ENCODE measurements at regions not wholly inside any gene's neighbourhood (a gene's known extent, or its start where the extent isn't known, plus 50 kb on each side); places are given as distances from the start of the nearest gene placed in this dataset.

DNA sequence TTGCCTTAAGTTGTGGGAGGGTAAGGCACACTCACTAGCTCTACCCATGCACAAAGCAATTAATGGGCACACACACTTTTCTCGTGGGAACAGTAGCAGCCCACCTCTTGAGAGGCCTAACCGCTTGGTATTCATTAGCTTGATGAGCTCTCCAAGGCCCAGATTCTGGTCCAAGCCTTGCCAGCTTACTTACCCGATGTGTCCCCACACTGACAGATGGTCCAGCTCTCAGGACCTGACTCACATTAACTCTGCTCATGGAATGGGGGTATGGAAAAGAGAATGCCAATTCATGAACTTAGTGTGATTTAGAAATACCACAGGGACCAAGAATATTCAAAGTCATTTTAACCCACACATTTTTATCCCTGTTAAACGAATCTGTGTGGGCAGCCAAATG, 106.8 kb upstream of the CACHD1 start:
- no peak overlapping the region for H3K4me3 ChIP-seq (ENCODE audit: low read depth, low read length)
- TF ChIP-seq CTCF (IDR thresholded peaks at IDR 0.05; ENCODE audit: low read depth, low read length), result no peak
- TF ChIP-seq POLR2A (IDR thresholded peaks at IDR 0.05; ENCODE audit: extremely low read depth, insufficient read length), result no peak
- no peak for TF ChIP-seq MYC (IDR thresholded peaks at IDR 0.05; ENCODE audit: low read depth, low read length)
- no peak for TF ChIP-seq MAX (IDR thresholded peaks at IDR 0.05; ENCODE audit: low read depth, low read length)
- no peak for DNase-seq (ENCODE audit: low read depth)

- no peak for DNase-seq (ENCODE audit: low read depth)
- H3K4me3 ChIP-seq (ENCODE audit: low read depth, low read length), result no peak overlapping the region
- no peak for TF ChIP-seq POLR2A (IDR thresholded peaks at IDR 0.05; ENCODE audit: extremely low read depth, insufficient read length)
- no peak for TF ChIP-seq MAX (IDR thresholded peaks at IDR 0.05; ENCODE audit: low read depth, low read length)
- no peak for TF ChIP-seq CTCF (IDR thresholded peaks at IDR 0.05; ENCODE audit: low read depth, low read length)
- TF ChIP-seq MYC (IDR thresholded peaks at IDR 0.05; ENCODE audit: low read depth, low read length), result no peak
Measured at GRCh38 chr1:64363616-64364015, 106.3 kb upstream of the CACHD1 start.

- no peak for DNase-seq (ENCODE audit: low read depth)
- no peak overlapping the region for H3K4me3 ChIP-seq (ENCODE audit: low read depth, low read length)
- TF ChIP-seq CTCF (IDR thresholded peaks at IDR 0.05; ENCODE audit: low read depth, low read length), result no peak
- no peak for TF ChIP-seq MYC (IDR thresholded peaks at IDR 0.05; ENCODE audit: low read depth, low read length)
- no peak for TF ChIP-seq POLR2A (IDR thresholded peaks at IDR 0.05; ENCODE audit: extremely low read depth, insufficient read length)
- TF ChIP-seq MAX (IDR thresholded peaks at IDR 0.05; ENCODE audit: low read depth, low read length), result no peak
Measured at GRCh38 chr1:64366821-64367220, 103.1 kb upstream of the CACHD1 start.

- DNase-seq (ENCODE audit: low read depth), result no peak
- no peak for TF ChIP-seq CTCF (IDR thresholded peaks at IDR 0.05; ENCODE audit: low read depth, low read length)
- no peak for TF ChIP-seq MAX (IDR thresholded peaks at IDR 0.05; ENCODE audit: low read depth, low read length)
- no peak for TF ChIP-seq POLR2A (IDR thresholded peaks at IDR 0.05; ENCODE audit: extremely low read depth, insufficient read length)
- no peak for TF ChIP-seq MYC (IDR thresholded peaks at IDR 0.05; ENCODE audit: low read depth, low read length)
- H3K4me3 ChIP-seq (ENCODE audit: low read depth, low read length), result no peak overlapping the region
Measured at GRCh38 chr1:64368344-64368743, 101.6 kb upstream of the CACHD1 start.

DNA sequence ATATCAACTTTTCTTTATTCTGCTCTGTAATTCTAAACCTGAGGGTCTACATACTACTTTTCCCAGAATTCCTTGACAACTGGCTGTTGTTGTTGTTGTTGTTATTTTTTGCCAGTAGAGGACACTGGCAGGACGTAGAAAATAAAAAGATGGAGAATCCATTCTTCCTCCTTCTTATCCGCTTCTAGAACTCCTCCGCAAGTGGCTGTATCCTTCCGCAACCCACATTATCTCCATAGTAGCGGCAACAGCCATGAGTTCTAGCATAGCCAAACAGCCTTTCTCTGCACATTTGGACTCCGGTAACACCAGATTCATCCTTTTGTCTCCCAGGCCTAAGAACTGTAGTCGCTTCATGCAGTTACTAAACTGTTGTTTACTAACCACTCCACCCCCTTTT, 91.1 kb upstream of the CACHD1 start:
- H3K4me3 ChIP-seq (ENCODE audit: low read depth, low read length), result no peak overlapping the region
- DNase-seq (ENCODE audit: low read depth), result no peak
- TF ChIP-seq MAX (IDR thresholded peaks at IDR 0.05; ENCODE audit: low read depth, low read length) (no peak), MYC (IDR thresholded peaks at IDR 0.05; ENCODE audit: low read depth, low read length) (no peak), POLR2A (IDR thresholded peaks at IDR 0.05; ENCODE audit: extremely low read depth, insufficient read length) (no peak), CTCF (IDR thresholded peaks at IDR 0.05; ENCODE audit: low read depth, low read length) (no peak)
